Testis (tissue), 2 donors: ENCODE measurements at regions not wholly inside any gene's neighbourhood (a gene's known extent, or its start where the extent isn't known, plus 50 kb on each side); places are given as distances from the start of the nearest gene placed in this dataset.

Experiments used
- CTCF ChIP-seq, 3 experiments: fragments of 450-650 bp in 2 of 3; fragments of 200-600 bp in 1 of 3; sonication (generic) in 1 of 3; IDR thresholded peaks; one replicate each; pipeline ENCODE4 v1.5.1; 2016 to 2019; ENCODE audit warnings: antibody characterized with exemption in 3 of 3, mild to moderate bottlenecking in 2 of 3, moderate library complexity in 1 of 3
- POLR2A ChIP-seq: fragments of 450-650 bp; IDR thresholded peaks from one replicate; pipeline ENCODE4 v1.6.1; 2017; ENCODE audit warnings: antibody characterized with exemption, mild to moderate bottlenecking, moderate library complexity

DNA sequence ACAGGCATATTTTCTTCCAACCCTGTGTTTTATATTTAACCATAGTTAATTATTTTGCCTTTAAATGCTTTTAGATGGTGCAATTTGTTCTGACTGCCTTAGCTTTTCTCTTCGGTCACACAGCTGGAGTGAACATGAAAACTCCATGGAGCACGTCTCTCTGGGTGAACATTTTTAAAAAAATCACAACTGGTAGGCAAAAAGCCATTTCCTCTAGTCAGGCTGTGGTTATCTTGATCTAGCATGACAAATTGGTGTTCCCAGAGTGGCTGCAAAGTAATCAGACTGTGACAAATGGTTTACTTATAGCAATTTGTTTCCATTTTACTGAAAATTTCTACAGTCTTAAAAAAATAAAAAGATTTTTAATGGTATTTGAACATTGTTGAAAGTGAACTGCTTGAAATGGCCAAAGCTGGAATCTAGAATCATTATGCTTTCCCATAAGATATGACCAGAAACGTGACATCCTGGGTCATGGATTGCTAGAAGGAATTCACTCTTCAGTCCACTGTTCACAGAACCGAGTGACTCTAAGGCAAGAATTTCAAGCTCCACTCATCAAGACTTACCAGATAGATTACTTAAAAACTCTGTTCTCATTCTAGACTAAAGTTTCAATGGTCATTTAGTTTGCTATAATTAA, 703.6 kb downstream of the CPS1 start:
- TF ChIP-seq CTCF (IDR thresholded peaks at IDR 0.05) (no peak), POLR2A (no peak)
